RWPE1 (cell line): ENCODE measurements at regions not wholly inside any gene's neighbourhood (a gene's known extent, or its start where the extent isn't known, plus 50 kb on each side); places are given as distances from the start of the nearest gene placed in this dataset.

Experiments
- CTCF ChIA-PET: fragments of 350-600 bp; sonication (Branson Sonifier 250); formaldehyde crosslinking; extraction: SDS; loops from one replicate; lab custom pipeline; 2021; lab: Yijun Ruan, JAX
- POLR2A ChIA-PET: fragments of 400-600 bp; formaldehyde crosslinking; extraction: SDS; loops from one replicate; lab custom pipeline; 2020; ENCODE audit warnings: antibody characterized with exemption; ENCODE audit not compliant: low non-redundant PET; lab: Yijun Ruan, JAX
- DNase-seq: peaks from one replicate; pipeline ENCODE4 v3.0.0; 2012; ENCODE audit warnings: low spot score
- H3K27ac ChIP-seq: fragments of 450-650 bp; 2 replicates; pipeline ENCODE4 v1.5.1; 2017
- TF ChIP-seq, protein P1 (sequence below): fragments of 450-650 bp; conservative IDR thresholded peaks from 2 replicates; pipeline ENCODE4 v1.5.1; 2017; ENCODE audit warnings: low read depth, mild to moderate bottlenecking

DNA sequence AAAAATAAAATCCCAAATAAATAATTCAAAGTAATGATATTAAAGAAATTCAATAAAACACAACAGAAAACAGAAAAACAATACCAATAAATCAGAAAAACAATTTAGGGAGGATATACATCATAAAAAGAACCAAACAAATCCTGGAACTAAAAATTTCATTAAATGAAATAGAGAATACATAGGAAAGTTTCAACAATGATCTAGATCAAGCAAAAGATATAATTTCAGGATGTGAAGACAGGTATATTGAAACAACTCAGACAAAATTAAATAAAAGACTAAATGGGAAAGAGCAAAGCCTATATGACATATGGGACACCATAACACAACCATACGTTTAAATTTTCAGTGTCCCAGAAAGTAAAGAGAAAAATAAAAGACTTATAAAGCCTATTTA, 85.1 kb upstream of the GHR start:
- TF ChIP-seq, protein P1, sequence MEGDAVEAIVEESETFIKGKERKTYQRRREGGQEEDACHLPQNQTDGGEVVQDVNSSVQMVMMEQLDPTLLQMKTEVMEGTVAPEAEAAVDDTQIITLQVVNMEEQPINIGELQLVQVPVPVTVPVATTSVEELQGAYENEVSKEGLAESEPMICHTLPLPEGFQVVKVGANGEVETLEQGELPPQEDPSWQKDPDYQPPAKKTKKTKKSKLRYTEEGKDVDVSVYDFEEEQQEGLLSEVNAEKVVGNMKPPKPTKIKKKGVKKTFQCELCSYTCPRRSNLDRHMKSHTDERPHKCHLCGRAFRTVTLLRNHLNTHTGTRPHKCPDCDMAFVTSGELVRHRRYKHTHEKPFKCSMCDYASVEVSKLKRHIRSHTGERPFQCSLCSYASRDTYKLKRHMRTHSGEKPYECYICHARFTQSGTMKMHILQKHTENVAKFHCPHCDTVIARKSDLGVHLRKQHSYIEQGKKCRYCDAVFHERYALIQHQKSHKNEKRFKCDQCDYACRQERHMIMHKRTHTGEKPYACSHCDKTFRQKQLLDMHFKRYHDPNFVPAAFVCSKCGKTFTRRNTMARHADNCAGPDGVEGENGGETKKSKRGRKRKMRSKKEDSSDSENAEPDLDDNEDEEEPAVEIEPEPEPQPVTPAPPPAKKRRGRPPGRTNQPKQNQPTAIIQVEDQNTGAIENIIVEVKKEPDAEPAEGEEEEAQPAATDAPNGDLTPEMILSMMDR, result no peak
- no peak overlapping the region for H3K27ac ChIP-seq
- POLR2A ChIA-PET, result no interaction called here
- CTCF ChIA-PET, result no interaction called here
- DNase-seq, result no peak

DNA sequence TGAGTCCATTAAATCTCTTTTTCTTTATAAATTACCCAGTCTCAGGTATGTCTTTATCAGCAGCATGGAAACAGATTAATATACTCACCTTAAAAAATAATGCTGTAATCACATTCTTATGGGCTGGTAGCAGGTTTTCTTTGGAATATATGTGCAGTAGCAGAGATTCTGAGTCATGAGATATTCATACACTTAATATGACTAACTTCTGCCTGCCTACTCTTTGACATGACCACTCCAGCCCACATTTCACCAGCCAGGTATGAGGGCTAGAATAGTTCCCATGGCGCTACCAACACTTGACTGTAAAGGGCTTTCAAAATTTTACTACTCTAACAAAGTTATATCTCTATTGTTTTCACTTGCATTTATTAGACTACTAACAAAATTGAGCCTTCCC, 74.1 kb upstream of the GHR start:
- POLR2A ChIA-PET, result no interaction called here
- H3K27ac ChIP-seq, result no peak overlapping the region
- CTCF ChIA-PET, result no interaction called here

DNA sequence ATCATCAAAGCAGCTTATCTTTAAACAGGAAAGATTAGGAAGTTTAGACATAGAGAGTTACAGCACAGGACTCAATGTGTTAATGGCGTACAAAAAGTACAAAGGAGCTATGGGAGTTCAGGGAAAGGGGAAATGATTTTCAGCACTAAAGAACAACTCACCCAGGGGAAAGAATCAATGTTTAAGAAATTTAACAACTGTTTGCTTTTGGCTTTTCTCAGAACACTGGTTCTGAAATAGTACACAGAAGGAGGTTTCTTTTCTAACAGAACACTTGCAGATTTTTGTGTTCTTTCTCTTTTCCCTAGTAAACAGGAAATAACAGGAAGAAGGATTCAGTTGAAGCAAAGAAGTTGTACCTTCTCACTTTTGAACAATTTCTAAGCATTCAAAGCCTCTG, 71.3 kb upstream of the GHR start:
- CTCF ChIA-PET, result no interaction called here
- DNase-seq, result no peak
- TF ChIP-seq, protein P1, result no peak
- POLR2A ChIA-PET, result no interaction called here
- no peak overlapping the region for H3K27ac ChIP-seq

More for the DNA sequence above, 74.1 kb upstream of the GHR start:
- DNase-seq, result peak; percentile 6
- TF ChIP-seq, protein P1, result no peak

DNA sequence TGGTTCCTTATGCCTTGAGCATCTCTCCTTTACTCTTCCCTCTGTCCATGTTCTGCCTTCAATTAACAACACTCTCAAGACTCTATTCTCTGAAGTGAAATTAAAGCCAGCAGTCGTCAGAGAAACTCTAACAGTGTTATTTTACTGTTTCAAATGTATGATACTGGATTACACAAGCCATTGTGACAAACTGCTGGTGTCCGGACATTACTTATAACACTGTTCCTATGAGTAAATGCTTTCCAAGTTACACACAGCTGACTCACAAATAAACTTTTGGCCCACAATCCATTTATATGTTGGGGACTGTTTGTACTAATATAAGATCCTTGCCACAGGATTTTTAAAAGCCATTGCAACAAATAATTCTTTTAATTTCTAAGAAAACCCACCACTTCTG, 63.2 kb upstream of the GHR start:
- DNase-seq, result no peak
- no peak overlapping the region for H3K27ac ChIP-seq
- CTCF ChIA-PET, result interaction anchor here (0.7 kb wide), 1 partner anchor 635 kb away, joined by 4 read pairs; no protein-coding TSS in a partner anchor
- POLR2A ChIA-PET, result no interaction called here
- TF ChIP-seq, protein P1, result no peak

DNA sequence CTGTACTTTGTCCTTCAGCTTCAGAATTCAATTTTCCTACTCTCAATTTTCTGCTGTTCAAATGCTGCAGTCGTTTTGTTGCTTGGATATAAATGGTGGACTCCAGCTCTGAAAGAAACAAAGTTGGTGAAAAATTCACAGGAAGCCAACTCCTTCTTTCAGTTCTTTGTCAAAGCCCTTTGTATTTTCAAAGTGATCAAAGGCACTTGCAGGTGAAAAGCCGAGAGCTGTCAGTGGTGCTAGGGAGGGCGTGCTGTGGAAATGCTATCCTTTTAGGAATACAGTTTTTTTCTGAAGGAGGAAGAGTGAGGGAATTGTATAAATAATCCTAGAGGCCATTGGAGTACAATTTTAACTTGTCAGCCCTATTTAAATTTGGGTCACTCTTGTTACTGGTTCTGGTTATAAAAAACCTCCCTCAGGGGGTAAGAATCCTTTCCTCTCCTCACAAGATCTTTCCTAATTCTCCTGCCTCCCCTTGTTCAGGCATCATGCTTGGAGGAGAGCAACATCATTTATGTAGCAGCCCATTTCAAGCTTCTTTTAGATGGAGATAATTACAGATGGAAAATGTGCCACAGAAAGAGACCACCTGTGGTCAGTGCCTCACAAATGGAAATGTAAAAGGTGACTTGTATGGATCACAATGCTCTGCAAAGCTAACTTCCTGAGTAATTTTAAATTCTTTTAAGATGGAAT, 62.5 kb upstream of the GHR start:
- CTCF ChIA-PET, result no interaction called here

DNA sequence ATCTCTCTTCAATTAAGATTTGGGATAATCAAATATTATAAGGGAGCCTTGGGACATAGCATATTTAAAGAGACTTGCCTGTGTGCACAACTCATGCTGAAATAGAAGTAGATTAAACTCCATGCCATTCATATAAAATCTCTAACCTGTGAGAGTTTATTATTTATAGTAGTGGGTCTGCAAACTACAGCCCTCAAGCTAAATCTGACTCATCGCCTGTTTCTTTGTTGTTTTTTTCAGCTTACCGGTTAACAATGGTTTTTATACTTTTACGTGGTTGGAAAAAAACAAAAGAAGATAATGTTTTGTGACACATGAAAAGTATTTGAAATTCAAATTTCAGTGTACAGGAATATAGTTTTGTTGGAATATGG, 61.9 kb upstream of the GHR start:
- CTCF ChIA-PET, result no interaction called here
- H3K27ac ChIP-seq, result no peak overlapping the region
- POLR2A ChIA-PET, result no interaction called here
- TF ChIP-seq, protein P1, result no peak
- DNase-seq, result no peak

More for the DNA sequence above, 62.5 kb upstream of the GHR start:
- TF ChIP-seq, protein P1, result no peak
- POLR2A ChIA-PET, result no interaction called here
- H3K27ac ChIP-seq, result no peak overlapping the region
- no peak for DNase-seq
